ENCODE measurements at regions not wholly inside any gene's neighbourhood (a gene's known extent, or its start where the extent isn't known, plus 50 kb on each side); places are given as distances from the start of the nearest gene placed in this dataset.
A peak's percentile ranks its signal among the peaks of the same experiment; 100 is the strongest.

GRCh38 chr10:128928231-128928836, 538.7 kb upstream of the MGMT start:
- ChIA-PET POLR2A (no interaction called here), CTCF (no interaction called here)
- H3K9me3 Mint-ChIP-seq (ENCODE audit: low read depth): peaks cover 2% of the 10 kb centered on the region
- H3K27me3 Mint-ChIP-seq: peaks cover 9% of the 10 kb centered on the region
- no peak for DNase-seq
- H3K27ac Mint-ChIP-seq: no peak overlapping the region
- no peaks in the 10 kb centered on the region for H3K36me3 Mint-ChIP-seq (ENCODE audit: low read depth)
- no peaks in the 10 kb centered on the region for H3K4me1 Mint-ChIP-seq
- ATAC-seq: no peak
- no peak overlapping the region for H3K4me3 Mint-ChIP-seq
- intact Hi-C loops (cut with DNase I, micrococcal nuclease): no loop called here

GRCh38 chr10:128929131-128929530, 537.9 kb upstream of the MGMT start:
- peaks cover 2% of the 10 kb centered on the region for H3K9me3 Mint-ChIP-seq (ENCODE audit: low read depth)
- DNase-seq: no peak
- no peaks in the 10 kb centered on the region for H3K36me3 Mint-ChIP-seq (ENCODE audit: low read depth)
- intact Hi-C loops (cut with DNase I, micrococcal nuclease): no loop called here
- H3K27me3 Mint-ChIP-seq: peaks cover 6% of the 10 kb centered on the region
- ChIA-PET CTCF (no interaction called here), POLR2A (no interaction called here)
- H3K4me1 Mint-ChIP-seq: peaks cover under 1% of the 10 kb centered on the region
- no peak overlapping the region for H3K27ac Mint-ChIP-seq
- no peak for ATAC-seq
- H3K4me3 Mint-ChIP-seq: no peak overlapping the region

DNA sequence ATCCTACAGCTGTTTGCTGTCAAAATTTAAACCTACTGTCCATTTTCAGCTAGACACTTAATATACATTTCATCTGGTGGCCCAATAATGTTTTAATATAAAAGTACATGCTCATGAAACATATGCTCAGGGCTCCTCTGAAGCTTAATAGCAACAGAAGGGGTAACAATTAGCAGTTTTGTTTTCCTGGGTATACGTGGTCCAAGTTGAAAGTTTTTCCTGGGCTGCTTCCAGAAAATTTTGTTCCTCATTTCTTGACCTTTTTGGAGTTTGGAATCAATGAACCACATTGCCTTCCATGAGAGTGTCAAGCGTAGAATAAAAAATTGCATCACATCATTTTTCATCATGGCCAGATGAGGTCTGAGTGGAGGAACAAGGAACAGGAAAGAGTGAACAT, 537.3 kb upstream of the MGMT start:
- peaks cover 2% of the 10 kb centered on the region for H3K9me3 Mint-ChIP-seq (ENCODE audit: low read depth)
- POLR2A ChIA-PET: no interaction called here
- H3K36me3 Mint-ChIP-seq (ENCODE audit: low read depth): no peaks in the 10 kb centered on the region
- ATAC-seq (no peak), DNase-seq (no peak)
- CTCF ChIA-PET: no interaction called here
- no peak overlapping the region for H3K27ac Mint-ChIP-seq
- no peak overlapping the region for H3K4me3 Mint-ChIP-seq
- intact Hi-C loops (cut with DNase I, micrococcal nuclease): no loop called here
- peaks cover 6% of the 10 kb centered on the region for H3K4me1 Mint-ChIP-seq
- H3K27me3 Mint-ChIP-seq: peaks cover 3% of the 10 kb centered on the region

DNA sequence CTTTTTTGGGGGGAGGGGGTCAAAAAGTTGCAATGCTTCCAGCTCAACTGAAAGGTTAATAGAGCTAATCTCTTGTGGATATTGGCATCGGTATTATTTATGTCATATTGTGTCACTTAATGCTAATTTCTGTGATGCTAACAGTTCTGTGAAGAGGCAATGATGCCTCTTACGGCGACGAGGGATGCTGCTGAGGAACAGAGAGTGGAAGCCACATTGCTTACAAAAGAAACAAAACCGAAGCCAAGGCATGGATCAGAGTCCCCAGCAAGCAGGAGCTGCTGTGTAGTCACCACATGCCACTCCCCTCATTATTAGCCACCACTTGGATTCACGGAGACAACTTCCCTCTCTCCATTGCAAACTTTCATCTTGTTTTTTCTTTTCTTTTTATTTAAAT, 536.5 kb upstream of the MGMT start:
- H3K9me3 Mint-ChIP-seq (ENCODE audit: low read depth): peaks cover 2% of the 10 kb centered on the region
- ChIA-PET CTCF (no interaction called here), POLR2A (interaction anchor here (1.0 kb wide), 1 partner anchor 19 kb away, joined by 3 read pairs; no protein-coding TSS in a partner anchor)
- peaks cover 6% of the 10 kb centered on the region for H3K4me1 Mint-ChIP-seq
- H3K27me3 Mint-ChIP-seq: peaks cover 3% of the 10 kb centered on the region
- DNase-seq: no peak
- H3K36me3 Mint-ChIP-seq (ENCODE audit: low read depth): no peaks in the 10 kb centered on the region
- H3K27ac Mint-ChIP-seq: no peak overlapping the region
- intact Hi-C loops (cut with DNase I, micrococcal nuclease): no loop called here
- no peak overlapping the region for H3K4me3 Mint-ChIP-seq
- ATAC-seq: no peak

DNA sequence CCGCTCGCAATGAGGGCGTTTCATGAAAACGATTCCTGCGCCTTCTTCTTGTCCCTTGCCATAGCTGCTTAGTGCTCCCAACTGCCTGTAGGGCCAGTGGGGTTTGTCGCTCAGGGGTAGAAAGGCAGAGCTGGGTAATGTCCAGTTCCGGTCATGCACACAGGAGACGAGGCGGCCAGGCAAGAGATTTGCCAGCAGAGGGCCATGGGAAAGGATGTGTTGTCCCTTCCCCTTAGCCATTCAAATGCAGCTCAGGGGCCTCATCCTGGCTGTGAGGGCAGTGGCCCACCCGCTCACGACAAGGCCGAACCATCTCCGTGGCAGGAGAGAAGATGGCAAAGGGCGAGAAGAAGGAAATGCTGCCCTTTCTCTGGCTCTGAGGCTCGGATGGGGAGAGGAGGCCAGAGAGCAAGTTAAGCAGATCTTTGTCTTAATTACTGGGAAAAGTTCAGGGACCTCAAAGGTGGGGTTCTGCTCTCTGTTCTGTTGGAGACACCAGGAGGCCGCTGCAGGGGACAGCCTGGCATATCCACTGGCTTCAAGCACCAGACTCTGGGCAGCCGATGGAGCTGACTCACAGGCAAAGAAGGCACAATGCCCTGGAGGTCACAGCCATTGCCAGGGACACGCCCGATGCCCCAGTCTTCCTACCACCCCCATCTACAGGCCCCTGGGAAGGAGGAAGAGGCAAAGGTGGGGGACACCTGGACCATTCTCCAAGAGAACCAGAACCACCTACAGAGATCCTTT, 534.8 kb upstream of the MGMT start:
- Mint-ChIP-seq H3K27me3 (peaks cover 6% of the 10 kb centered on the region), H3K4me1 (peaks cover 6% of the 10 kb centered on the region), H3K9me3 (ENCODE audit: low read depth) (no peaks in the 10 kb centered on the region), H3K27ac (no peak overlapping the region), H3K36me3 (ENCODE audit: low read depth) (no peaks in the 10 kb centered on the region), H3K4me3 (no peak overlapping the region)
- ChIA-PET CTCF (no interaction called here), POLR2A (no interaction called here)
- intact Hi-C loops (cut with DNase I, micrococcal nuclease): no loop called here
- DNase-seq (no peak), ATAC-seq (no peak)

DNA sequence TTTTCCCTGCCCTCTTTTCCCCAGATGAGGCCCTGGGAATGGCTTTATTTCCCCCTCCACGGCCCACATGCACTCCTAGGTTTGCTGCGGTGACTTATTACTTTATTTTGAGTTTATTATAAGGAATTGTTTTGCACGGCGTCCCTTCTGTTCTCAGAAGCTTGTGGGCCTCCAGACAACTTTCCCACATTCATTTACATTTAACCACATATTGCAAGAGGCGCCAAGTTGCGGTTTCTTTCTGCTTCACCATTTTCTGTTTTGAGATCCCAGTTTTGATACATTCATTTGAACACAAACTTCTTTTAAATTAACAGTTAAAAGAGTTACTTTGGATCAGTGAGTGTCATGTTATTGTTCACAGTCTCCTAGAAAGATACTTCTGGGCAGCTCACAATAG, 532.5 kb upstream of the MGMT start:
- ChIA-PET CTCF (no interaction called here), POLR2A (no interaction called here)
- no peak for ATAC-seq
- Mint-ChIP-seq H3K4me3 (no peak overlapping the region), H3K27me3 (peaks cover 6% of the 10 kb centered on the region), H3K9me3 (ENCODE audit: low read depth) (no peaks in the 10 kb centered on the region), H3K27ac (no peak overlapping the region), H3K4me1 (peaks cover 6% of the 10 kb centered on the region), H3K36me3 (ENCODE audit: low read depth) (no peaks in the 10 kb centered on the region)
- peak; percentile 12 for DNase-seq
- intact Hi-C loops (cut with DNase I, micrococcal nuclease): no loop called here

- H3K27me3 Mint-ChIP-seq: peaks cover 6% of the 10 kb centered on the region
- H3K4me3 Mint-ChIP-seq: no peak overlapping the region
- CTCF ChIA-PET: no interaction called here
- H3K27ac Mint-ChIP-seq: no peak overlapping the region
- H3K4me1 Mint-ChIP-seq: peaks cover 6% of the 10 kb centered on the region
- no peak for ATAC-seq
- H3K9me3 Mint-ChIP-seq (ENCODE audit: low read depth): no peaks in the 10 kb centered on the region
- POLR2A ChIA-PET: no interaction called here
- no peak for DNase-seq
- H3K36me3 Mint-ChIP-seq (ENCODE audit: low read depth): no peaks in the 10 kb centered on the region
- intact Hi-C loops (cut with DNase I, micrococcal nuclease): no loop called here
Observed at GRCh38 chr10:128936392-128936791, 530.6 kb upstream of the MGMT start.

DNA sequence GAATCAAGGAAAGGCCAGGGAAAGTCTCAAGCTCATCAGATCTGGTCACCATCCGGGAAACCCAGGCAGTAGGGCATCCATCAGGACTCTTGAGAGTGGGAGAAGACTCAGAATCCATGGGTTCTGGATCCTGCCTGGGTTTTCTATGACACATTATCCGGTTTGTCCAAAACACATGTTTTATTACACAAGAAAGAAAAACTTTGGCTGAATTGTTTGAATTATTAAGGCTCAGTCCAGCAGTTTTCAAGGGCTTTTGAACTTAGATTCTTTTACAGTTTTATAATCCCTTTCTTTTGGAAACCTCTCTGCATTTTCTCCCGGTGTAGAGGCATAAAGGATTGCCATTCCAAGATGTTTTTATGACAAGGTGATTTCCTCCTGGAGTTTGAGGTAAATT, 528.5 kb upstream of the MGMT start:
- ChIA-PET POLR2A (no interaction called here), CTCF (interaction anchor here (0.7 kb wide), 1 partner anchor 173 kb away, joined by 4 read pairs; no protein-coding TSS in a partner anchor)
- Mint-ChIP-seq H3K27me3 (peaks cover 6% of the 10 kb centered on the region), H3K4me1 (peaks cover 6% of the 10 kb centered on the region), H3K27ac (no peak overlapping the region), H3K9me3 (ENCODE audit: low read depth) (no peaks in the 10 kb centered on the region), H3K4me3 (no peak overlapping the region), H3K36me3 (ENCODE audit: low read depth) (no peaks in the 10 kb centered on the region)
- intact Hi-C loops (cut with DNase I, micrococcal nuclease): no loop called here
- ATAC-seq: no peak
- no peak for DNase-seq

GRCh38 chr10:128940081-128940480, 527.0 kb upstream of the MGMT start:
- no peak for DNase-seq
- no peak overlapping the region for H3K27ac Mint-ChIP-seq
- H3K27me3 Mint-ChIP-seq: peaks cover 6% of the 10 kb centered on the region
- ATAC-seq: no peak
- no peak overlapping the region for H3K4me3 Mint-ChIP-seq
- POLR2A ChIA-PET: no interaction called here
- H3K9me3 Mint-ChIP-seq (ENCODE audit: low read depth): peaks cover 4% of the 10 kb centered on the region
- no peaks in the 10 kb centered on the region for H3K4me1 Mint-ChIP-seq
- intact Hi-C loops (cut with DNase I, micrococcal nuclease): no loop called here
- no peaks in the 10 kb centered on the region for H3K36me3 Mint-ChIP-seq (ENCODE audit: low read depth)
- CTCF ChIA-PET: no interaction called here

DNA sequence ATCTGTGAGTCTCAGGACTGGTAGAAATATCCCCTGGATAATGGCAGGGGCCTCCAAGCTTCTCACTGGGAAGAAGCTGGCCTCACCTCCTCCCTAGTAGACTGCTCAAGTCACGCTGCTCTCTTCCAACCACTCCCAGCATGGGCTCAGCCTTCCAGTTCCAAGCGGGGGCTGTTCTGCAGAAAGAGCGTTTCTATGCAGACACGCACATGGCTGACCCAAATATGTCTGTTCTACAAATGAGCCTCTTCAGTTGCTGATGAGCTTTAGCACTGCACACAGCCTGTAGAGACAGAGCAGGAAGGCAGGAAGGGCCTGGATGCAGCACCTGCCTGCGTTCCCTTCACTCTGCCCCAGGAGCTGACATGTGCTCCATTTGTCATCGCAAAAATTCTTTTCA, 523.9 kb upstream of the MGMT start:
- CTCF ChIA-PET: no interaction called here
- Mint-ChIP-seq H3K9me3 (ENCODE audit: low read depth) (peaks cover 13% of the 10 kb centered on the region), H3K27me3 (peaks cover 2% of the 10 kb centered on the region), H3K4me3 (no peak overlapping the region), H3K4me1 (no peaks in the 10 kb centered on the region), H3K36me3 (ENCODE audit: low read depth) (no peaks in the 10 kb centered on the region), H3K27ac (no peak overlapping the region)
- ATAC-seq (no peak), DNase-seq (no peak)
- intact Hi-C loops (cut with DNase I, micrococcal nuclease): no loop called here
- POLR2A ChIA-PET: no interaction called here

DNA sequence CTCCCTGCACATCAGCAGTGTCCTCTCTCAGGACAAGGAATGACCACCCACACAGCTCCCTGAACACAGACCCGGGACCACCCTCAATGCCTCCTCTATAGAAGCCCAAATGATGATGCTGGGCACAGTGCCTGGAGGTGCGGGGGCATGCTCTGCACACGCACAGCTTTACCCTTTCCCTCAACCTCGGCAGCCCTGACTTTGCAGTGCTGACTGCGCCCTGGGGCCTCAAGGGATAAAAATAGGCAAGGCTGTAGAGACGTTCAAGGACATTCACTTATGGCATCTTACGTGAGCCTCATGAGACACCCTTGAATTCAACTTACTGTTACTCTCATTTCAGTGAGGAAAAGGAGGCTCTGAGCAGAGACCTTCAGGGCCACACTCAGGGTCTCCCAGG, 521.6 kb upstream of the MGMT start:
- H3K4me1 Mint-ChIP-seq: no peaks in the 10 kb centered on the region
- H3K9me3 Mint-ChIP-seq (ENCODE audit: low read depth): peaks cover 13% of the 10 kb centered on the region

GRCh38 chr10:128950159-128950915, 516.7 kb upstream of the MGMT start:
- Mint-ChIP-seq H3K36me3 (ENCODE audit: low read depth) (no peaks in the 10 kb centered on the region), H3K4me1 (no peaks in the 10 kb centered on the region), H3K27me3 (no peaks in the 10 kb centered on the region), H3K27ac (no peak overlapping the region), H3K4me3 (no peak overlapping the region), H3K9me3 (ENCODE audit: low read depth) (peaks cover 9% of the 10 kb centered on the region)
- ChIA-PET CTCF (no interaction called here), POLR2A (no interaction called here)
- intact Hi-C loops (cut with DNase I, micrococcal nuclease): no loop called here
- no peak for DNase-seq
- no peak for ATAC-seq

More for the DNA sequence above, 521.6 kb upstream of the MGMT start:
- no peak for ATAC-seq
- no peak for DNase-seq
- Mint-ChIP-seq H3K36me3 (ENCODE audit: low read depth) (no peaks in the 10 kb centered on the region), H3K27ac (no peak overlapping the region), H3K4me3 (no peak overlapping the region), H3K27me3 (no peaks in the 10 kb centered on the region)
- intact Hi-C loops (cut with DNase I, micrococcal nuclease): no loop called here
- ChIA-PET CTCF (no interaction called here), POLR2A (no interaction called here)

All from activated CD4-positive, alpha-beta T cell treated with anti-CD3 and anti-CD28 coated beads for 36 hours (primary cell).